ENCODE measurements at regions not wholly inside any gene's neighbourhood (a gene's known extent, or its start where the extent isn't known, plus 50 kb on each side); places are given as distances from the start of the nearest gene placed in this dataset.
"Not testable (repeated sequence)": the region's sequence is repeated elsewhere in the genome, so short reads cannot be mapped to it uniquely, and the experiment has no call there.

DNA sequence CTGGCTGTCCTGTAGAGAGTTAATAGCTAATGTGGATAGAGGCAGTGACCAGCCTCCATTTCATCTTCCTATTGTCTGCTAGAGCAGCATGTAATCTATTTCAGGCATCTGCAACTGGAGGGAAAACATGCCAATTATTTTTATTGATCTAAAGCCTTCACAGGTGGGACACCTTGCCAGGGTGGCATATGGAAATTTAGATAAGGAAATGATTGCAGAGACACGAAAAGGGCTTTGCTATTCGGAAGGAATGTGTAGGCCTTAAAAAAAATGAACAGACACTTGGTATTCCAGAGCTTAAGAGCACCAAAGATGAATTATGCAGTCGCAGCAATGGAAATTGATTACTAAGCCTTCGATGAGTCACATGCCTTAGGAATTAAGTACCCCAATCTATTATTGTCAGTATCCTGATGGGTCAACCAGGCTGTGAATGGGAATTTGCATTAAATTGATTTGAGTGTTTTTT, 454.7 kb downstream of the SQOR start:
- peak; percentile 48 to 53 for DNase-seq (ENCODE audit: low read depth in 2 of 2)

- DNase-seq (ENCODE audit: low read depth in 2 of 2) = peak; percentile 47 to 61
Observed at GRCh38 chr15:46091860-46092450, 457.1 kb downstream of the SQOR start.

GRCh38 chr15:46098006-46098405, 463.2 kb downstream of the SQOR start:
- DNase-seq (ENCODE audit: low read depth in 2 of 2) = not testable (repeated sequence)

- DNase-seq (ENCODE audit: low read depth in 2 of 2) = no peak
Observed at GRCh38 chr15:46110755-46111154, 475.9 kb downstream of the SQOR start.

- DNase-seq (ENCODE audit: low read depth in 2 of 2) = no peak
Observed at GRCh38 chr15:46111730-46112129, 476.9 kb downstream of the SQOR start.

DNA sequence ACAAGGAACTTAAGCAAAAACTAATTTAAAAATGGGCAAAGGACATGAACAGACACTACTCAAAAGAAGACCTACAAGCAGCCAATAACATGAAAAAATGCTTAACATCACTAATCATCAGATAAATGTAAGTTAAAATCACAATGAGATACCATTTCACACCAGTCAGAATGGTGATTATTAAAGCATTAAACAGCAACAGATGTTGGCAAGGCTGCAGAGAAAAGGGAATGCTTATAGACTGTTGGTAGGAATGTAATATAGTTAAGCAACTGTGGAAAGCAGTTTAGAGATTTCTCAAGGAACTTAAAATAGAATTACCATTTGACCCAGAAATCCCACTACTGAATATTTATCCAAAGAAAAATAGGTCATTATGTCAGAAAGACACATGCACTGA, 482.2 kb downstream of the SQOR start:
- no peak for DNase-seq (ENCODE audit: low read depth in 2 of 2)

- no peak for DNase-seq (ENCODE audit: low read depth in 2 of 2)
Observed at GRCh38 chr15:46120713-46121112, 485.9 kb downstream of the SQOR start.

DNA sequence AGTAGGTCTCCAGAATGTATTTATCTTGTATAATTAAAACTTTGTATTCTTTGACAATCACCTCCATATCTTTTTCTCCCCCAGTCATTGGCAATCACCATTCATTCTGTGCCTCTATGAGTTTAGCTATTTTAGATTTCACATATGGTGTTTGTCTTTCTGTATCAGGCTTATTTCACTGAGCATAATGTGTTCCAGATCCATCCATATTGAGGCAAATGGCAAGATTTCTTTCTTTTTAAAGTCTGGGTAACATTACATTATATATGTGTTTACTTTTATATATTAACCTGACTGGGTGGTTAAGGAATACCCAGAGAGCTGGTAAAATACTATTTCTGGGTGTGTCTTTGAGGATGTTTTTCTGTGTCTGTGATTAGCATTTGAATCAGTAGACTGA, 486.6 kb downstream of the SQOR start:
- no peak for DNase-seq (ENCODE audit: low read depth in 2 of 2)

DNA sequence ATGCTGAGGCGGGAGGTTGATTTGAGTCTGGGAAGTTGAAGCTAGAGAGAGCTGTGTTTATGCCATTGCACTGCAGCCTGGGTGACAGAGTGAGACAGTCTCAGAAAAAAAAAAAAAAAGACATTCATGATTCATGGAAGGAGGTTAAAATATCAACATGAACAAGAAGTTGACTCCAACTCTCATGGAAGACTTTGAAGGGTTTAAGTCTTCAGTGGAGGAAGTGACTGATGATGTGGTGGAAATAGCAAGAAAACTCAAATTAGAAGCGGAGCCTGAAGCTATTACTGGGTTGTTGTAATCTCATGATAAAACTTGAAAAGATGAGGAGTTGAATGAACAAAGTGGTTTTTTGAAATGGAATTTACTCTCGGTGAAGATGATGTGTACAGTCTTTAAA, 491.8 kb downstream of the SQOR start:
- DNase-seq (ENCODE audit: low read depth in 2 of 2) = peak in 1 of 2 donors; percentile 31

- DNase-seq (ENCODE audit: low read depth in 2 of 2) = no peak
Observed at GRCh38 chr15:46127361-46127874, 492.6 kb downstream of the SQOR start.

- DNase-seq (ENCODE audit: low read depth in 2 of 2) = no peak
Observed at GRCh38 chr15:46129145-46129544, 494.3 kb downstream of the SQOR start.

DNA sequence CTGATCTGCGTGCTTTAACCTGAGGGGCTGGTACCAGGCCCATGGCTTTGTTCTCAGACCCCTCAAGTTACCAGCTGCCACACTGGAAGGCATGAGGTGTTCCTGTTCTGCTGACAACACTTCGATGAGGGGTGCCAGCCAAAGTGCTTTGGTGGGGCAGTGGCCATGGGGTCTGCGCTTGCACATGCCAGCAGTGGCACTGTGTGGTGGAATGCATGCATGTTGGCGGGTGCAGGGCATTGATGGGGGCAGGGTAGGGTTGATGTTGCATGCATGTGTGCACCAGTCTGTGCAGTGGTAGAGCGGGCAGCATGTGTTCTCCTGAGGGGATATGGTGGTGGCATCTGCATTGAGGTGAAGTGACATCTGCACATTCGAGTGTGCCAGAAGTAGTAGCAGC, 497.0 kb downstream of the SQOR start:
- no peak for DNase-seq (ENCODE audit: low read depth in 2 of 2)

DNA sequence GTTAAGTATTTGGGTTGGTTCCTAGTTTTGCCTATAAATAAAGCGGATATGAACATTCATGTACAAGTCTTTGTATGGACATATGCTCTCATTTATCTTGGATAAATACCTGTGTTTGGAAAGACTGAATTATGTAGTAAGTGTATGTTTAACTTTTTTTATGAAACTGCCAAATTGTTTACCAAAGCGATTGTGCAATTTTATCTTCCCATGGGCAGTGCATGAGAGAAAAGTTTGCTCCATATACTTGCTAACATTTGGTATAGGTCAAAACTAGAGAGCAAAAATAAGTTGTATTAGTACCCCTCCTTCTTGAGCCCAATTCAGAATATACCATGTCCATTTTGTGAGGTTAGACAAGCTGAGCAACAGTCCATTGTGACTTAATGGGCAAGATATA, 502.6 kb downstream of the SQOR start:
- DNase-seq (ENCODE audit: low read depth in 2 of 2) = no peak

DNA sequence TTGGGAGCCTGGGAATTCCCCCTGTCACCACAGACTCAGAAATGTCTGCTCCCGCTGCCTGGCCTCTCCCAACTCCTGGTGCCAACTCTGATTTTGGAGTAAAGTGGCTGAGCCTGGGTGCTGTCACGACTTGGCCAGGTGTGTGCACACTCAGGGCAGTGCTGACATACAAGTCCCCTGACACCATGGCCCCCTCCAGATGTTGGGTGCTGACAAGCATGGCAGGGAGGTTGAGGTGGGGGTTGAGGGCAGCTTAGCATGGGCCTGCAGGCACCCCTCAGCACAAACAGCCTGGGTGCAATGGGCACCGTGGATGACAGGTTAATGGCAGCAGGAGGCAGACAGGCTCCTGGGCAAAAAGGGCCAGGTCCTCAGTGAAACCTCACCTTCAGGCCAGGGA, 511.2 kb downstream of the SQOR start:
- DNase-seq (ENCODE audit: low read depth in 2 of 2) = no peak

GRCh38 chr15:46146915-46147314, 512.1 kb downstream of the SQOR start:
- DNase-seq (ENCODE audit: low read depth in 2 of 2) = no peak

DNA sequence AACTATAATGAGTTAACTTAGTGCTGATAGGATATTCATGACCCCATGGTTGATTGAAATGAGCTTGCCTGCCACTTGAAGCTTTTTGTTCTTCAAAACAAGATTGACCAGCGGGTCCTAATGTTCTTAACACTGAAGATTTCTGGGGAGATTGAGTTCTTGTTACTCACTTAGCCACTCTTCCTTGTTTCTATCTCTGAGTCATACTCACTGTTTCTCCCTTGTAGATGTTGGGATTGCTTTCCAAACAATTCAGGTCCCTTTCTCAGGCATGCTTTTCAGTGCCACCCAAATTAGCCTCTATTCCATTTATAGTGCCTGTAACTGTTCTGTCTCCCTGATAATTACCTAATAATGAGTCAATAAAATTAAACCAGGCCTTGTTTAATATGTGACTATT, 517.0 kb downstream of the SQOR start:
- DNase-seq (ENCODE audit: low read depth in 2 of 2) = no peak

DNA sequence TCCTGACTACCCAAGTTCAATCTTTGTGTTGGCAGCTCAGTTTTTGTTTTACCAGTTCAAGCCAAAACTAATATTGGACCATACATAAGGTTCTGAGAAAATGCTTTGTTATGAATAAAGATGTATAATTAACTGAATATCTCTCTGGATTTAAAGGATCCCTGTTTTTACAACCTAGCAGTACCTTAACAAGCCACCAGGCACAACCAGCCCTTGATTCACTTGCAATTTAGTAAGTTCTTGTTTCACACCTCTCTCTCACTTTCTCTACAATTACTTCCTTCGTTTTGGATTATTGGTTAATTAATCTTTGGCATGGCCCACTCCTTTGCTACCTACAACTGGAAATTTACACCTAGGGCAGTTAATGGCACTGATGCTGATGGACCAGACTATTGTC, 531.9 kb downstream of the SQOR start:
- DNase-seq (ENCODE audit: low read depth in 2 of 2) = no peak

GRCh38 chr15:46170326-46170725, 535.5 kb downstream of the SQOR start:
- no peak for DNase-seq (ENCODE audit: low read depth in 2 of 2)

GRCh38 chr15:46174122-46174521, 539.3 kb downstream of the SQOR start:
- DNase-seq (ENCODE audit: low read depth in 2 of 2) = no peak

- no peak for DNase-seq (ENCODE audit: low read depth in 2 of 2)
Observed at GRCh38 chr15:46177219-46177618, 542.4 kb downstream of the SQOR start.

DNA sequence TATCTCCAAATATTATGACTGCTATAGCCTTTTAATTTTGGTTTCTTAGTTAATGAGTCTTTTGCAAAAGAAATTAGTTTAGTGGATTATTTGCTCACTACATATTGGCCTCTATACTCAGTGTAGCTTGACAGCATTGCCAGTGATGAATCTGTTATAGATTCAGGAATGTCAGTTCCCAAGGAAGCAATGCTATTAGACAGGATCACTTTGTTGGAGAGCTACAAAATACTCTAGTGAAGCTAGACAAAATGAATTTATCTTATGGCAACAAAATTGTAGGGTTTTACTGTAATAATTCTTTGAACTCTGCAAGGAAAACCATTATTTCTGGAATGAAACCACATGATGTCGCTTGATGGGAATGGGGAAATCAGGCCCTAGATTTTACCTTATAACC, 543.3 kb downstream of the SQOR start:
- no peak for DNase-seq (ENCODE audit: low read depth in 2 of 2)

DNA sequence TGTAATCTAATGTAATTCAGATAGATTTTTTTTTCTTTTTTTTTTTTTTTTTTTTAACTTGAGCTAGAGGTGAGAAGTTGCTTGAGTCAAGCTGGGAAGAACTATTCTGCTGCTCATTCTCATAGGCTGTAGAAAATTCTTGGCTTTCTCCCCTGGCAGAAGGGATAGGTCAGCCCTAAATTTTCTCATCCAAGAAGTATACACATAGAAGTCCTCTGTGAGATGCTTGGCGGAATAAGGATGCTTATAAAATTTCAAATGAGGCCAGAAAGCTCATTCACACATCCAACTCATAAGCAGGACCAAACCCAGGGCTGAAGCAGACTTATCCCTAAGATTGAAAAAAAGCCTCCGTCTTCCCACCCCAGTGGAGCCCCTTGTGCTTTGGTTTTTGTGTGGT, 572.5 kb downstream of the SQOR start:
- DNase-seq (ENCODE audit: low read depth in 2 of 2) = no peak

GRCh38 chr15:46213551-46213950, 578.7 kb downstream of the SQOR start:
- DNase-seq (ENCODE audit: low read depth in 2 of 2) = no peak

DNA sequence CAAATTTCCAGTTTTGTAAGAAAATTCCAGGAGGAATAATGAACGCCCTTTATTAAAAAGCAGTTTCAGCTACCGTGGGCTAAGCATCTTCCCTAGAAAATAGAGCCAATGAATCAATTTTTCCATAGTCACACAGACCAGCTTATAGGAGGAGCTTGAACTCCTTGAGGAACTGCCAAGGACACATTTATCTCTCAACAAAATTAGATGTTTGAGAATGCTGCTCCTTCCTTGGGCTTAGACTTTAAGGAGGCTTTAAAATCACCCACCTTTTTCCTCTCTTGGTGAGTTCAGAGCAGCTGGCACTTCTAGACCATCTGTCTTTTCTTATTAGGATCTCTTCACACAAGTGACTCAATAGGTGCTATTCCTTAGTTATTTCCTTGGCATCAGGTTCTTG, 588.0 kb downstream of the SQOR start:
- no peak for DNase-seq (ENCODE audit: low read depth in 2 of 2)
